GM06990 (cell line): ENCODE measurements at regions not wholly inside any gene's neighbourhood (a gene's known extent, or its start where the extent isn't known, plus 50 kb on each side); places are given as distances from the start of the nearest gene placed in this dataset.

ENCODE experiments used
- DNase-seq: peaks from one replicate; pipeline ENCODE4 v3.0.0-alpha.2; 2011; ENCODE audit not compliant: insufficient read length; ENCODE audit errors: extremely low read depth
- H3K27me3 ChIP-seq: replicated peaks from 2 replicates; pipeline ENCODE4 v1.6.0; 2011; ENCODE audit warnings: low read length; ENCODE audit not compliant: control insufficient read depth, insufficient read depth
- H3K36me3 ChIP-seq: 2 replicates; pipeline ENCODE4 v1.5.1; 2011; ENCODE audit warnings: low read length; ENCODE audit not compliant: control insufficient read depth, insufficient read depth
- H3K4me3 ChIP-seq: replicated peaks from 2 replicates; pipeline ENCODE4 v1.5.1; 2011; ENCODE audit warnings: low read depth, mild to moderate bottlenecking, control low read depth, low read length
- CTCF ChIP-seq: IDR thresholded peaks from 2 replicates; pipeline ENCODE4 v1.5.1; 2011; ENCODE audit warnings: low read length, control low read depth, mild to moderate bottlenecking, inconsistent platforms; ENCODE audit not compliant: insufficient read depth, poor library complexity, severe bottlenecking

GRCh38 chr2:67318563-67318962 is 78.6 kb upstream of the ETAA1 start:
- H3K4me3 ChIP-seq: no peak overlapping the region
- no peak for DNase-seq
- H3K36me3 ChIP-seq: no peaks in the 10 kb centered on the region
- no peaks in the 10 kb centered on the region for H3K27me3 ChIP-seq
- TF ChIP-seq CTCF: no peak

GRCh38 chr2:67318993-67319481 is 78.1 kb upstream of the ETAA1 start:
- DNase-seq: no peak

GRCh38 chr2:67320861-67321587 is 76.1 kb upstream of the ETAA1 start:
- H3K36me3 ChIP-seq: no peaks in the 10 kb centered on the region
- DNase-seq: no peak
- TF ChIP-seq CTCF: no peak
- H3K4me3 ChIP-seq: no peak overlapping the region
- no peaks in the 10 kb centered on the region for H3K27me3 ChIP-seq

More at GRCh38 chr2:67318993-67319481, 78.1 kb upstream of the ETAA1 start:
- Histone ChIP-seq H3K27me3 (no peaks in the 10 kb centered on the region), H3K36me3 (no peaks in the 10 kb centered on the region), H3K4me3 (no peak overlapping the region)
- no peak for TF ChIP-seq CTCF

- Histone ChIP-seq H3K27me3 (no peaks in the 10 kb centered on the region), H3K36me3 (no peaks in the 10 kb centered on the region), H3K4me3 (no peak overlapping the region)
- no peak for DNase-seq
- no peak for TF ChIP-seq CTCF
Observed at GRCh38 chr2:67321588-67321903, 75.6 kb upstream of the ETAA1 start.

GRCh38 chr2:67322353-67323001 is 74.7 kb upstream of the ETAA1 start:
- Histone ChIP-seq H3K36me3 (no peaks in the 10 kb centered on the region), H3K4me3 (no peak overlapping the region), H3K27me3 (no peaks in the 10 kb centered on the region)
- peak; percentile 5 for TF ChIP-seq CTCF
- no peak for DNase-seq
